Lower leg skin (tissue), 3 donors: ENCODE measurements at regions not wholly inside any gene's neighbourhood (a gene's known extent, or its start where the extent isn't known, plus 50 kb on each side); places are given as distances from the start of the nearest gene placed in this dataset.

Source experiments
- CTCF ChIP-seq, 3 donors: fragments of 450-650 bp; IDR thresholded peaks; one replicate each; pipeline ENCODE4 v1.5.1; 2016; ENCODE audit warnings: antibody characterized with exemption in 3 of 3, mild to moderate bottlenecking in 3 of 3, moderate library complexity in 2 of 3
- POLR2A ChIP-seq, 2 donors: fragments of 450-650 bp; IDR thresholded peaks; one replicate each; pipeline ENCODE4 v1.6.1; 2016 to 2017; ENCODE audit warnings: antibody characterized with exemption in 2 of 2, mild to moderate bottlenecking in 1 of 2, moderate library complexity in 1 of 2

GRCh38 chr11:15884141-15884540, 472.2 kb downstream of the SOX6 start:
- TF ChIP-seq CTCF (IDR thresholded peaks at IDR 0.05) (no peak), POLR2A (IDR thresholded peaks at IDR 0.05) (no peak)
